ENCODE measurements at regions not wholly inside any gene's neighbourhood (a gene's known extent, or its start where the extent isn't known, plus 50 kb on each side); places are given as distances from the start of the nearest gene placed in this dataset.
"Not testable (repeated sequence)": the region's sequence is repeated elsewhere in the genome, so short reads cannot be mapped to it uniquely, and the experiment has no call there.

- H3K27ac ChIP-seq (ENCODE audit: poor library complexity, severe bottlenecking), result no peak overlapping the region
- H3K4me1 ChIP-seq (ENCODE audit: insufficient read depth, poor library complexity, severe bottlenecking), result no peaks in the 10 kb centered on the region
- TF ChIP-seq CTCF (IDR thresholded peaks at IDR 0.05; ENCODE audit: poor library complexity, severe bottlenecking), result no peak
- no peaks in the 10 kb centered on the region for H3K9me3 ChIP-seq (ENCODE audit: severe bottlenecking)
- DNase-seq (ENCODE audit: low spot score), result no peak
- no peaks in the 10 kb centered on the region for H3K36me3 ChIP-seq (ENCODE audit: low read depth)
- no peaks in the 10 kb centered on the region for H3K27me3 ChIP-seq (ENCODE audit: insufficient read depth, poor library complexity, severe bottlenecking)
- H3K4me3 ChIP-seq (ENCODE audit: severe bottlenecking), result no peak overlapping the region
- no peak for ATAC-seq (ENCODE audit: low read depth)
Observed at GRCh38 chr15:36185845-36186244, 393.6 kb upstream of the CDIN1 start.

GRCh38 chr15:36186376-36186775 is 393.1 kb upstream of the CDIN1 start:
- Histone ChIP-seq H3K36me3 (ENCODE audit: low read depth) (no peaks in the 10 kb centered on the region), H3K27me3 (ENCODE audit: insufficient read depth, poor library complexity, severe bottlenecking) (no peaks in the 10 kb centered on the region), H3K4me3 (ENCODE audit: severe bottlenecking) (no peak overlapping the region), H3K9me3 (ENCODE audit: severe bottlenecking) (no peaks in the 10 kb centered on the region), H3K4me1 (ENCODE audit: insufficient read depth, poor library complexity, severe bottlenecking) (no peaks in the 10 kb centered on the region), H3K27ac (ENCODE audit: poor library complexity, severe bottlenecking) (no peak overlapping the region)
- ATAC-seq (ENCODE audit: low read depth) (no peak), DNase-seq (ENCODE audit: low spot score) (no peak)
- TF ChIP-seq CTCF (IDR thresholded peaks at IDR 0.05; ENCODE audit: poor library complexity, severe bottlenecking), result no peak

- Histone ChIP-seq H3K36me3 (ENCODE audit: low read depth) (no peaks in the 10 kb centered on the region), H3K4me1 (ENCODE audit: insufficient read depth, poor library complexity, severe bottlenecking) (no peaks in the 10 kb centered on the region), H3K9me3 (ENCODE audit: severe bottlenecking) (peaks cover 2% of the 10 kb centered on the region), H3K4me3 (ENCODE audit: severe bottlenecking) (no peak overlapping the region), H3K27me3 (ENCODE audit: insufficient read depth, poor library complexity, severe bottlenecking) (peaks cover 5% of the 10 kb centered on the region), H3K27ac (ENCODE audit: poor library complexity, severe bottlenecking) (no peak overlapping the region)
- ATAC-seq (ENCODE audit: low read depth) (no peak), DNase-seq (ENCODE audit: low spot score) (no peak)
- TF ChIP-seq CTCF (IDR thresholded peaks at IDR 0.05; ENCODE audit: poor library complexity, severe bottlenecking), result no peak
Observed at GRCh38 chr15:36191459-36191858, 388.0 kb upstream of the CDIN1 start.

- H3K27ac ChIP-seq (ENCODE audit: poor library complexity, severe bottlenecking); H3K4me3 ChIP-seq (ENCODE audit: severe bottlenecking); DNase-seq (ENCODE audit: low spot score); H3K4me1 ChIP-seq (ENCODE audit: insufficient read depth, poor library complexity, severe bottlenecking); ATAC-seq (ENCODE audit: low read depth); H3K9me3 ChIP-seq (ENCODE audit: severe bottlenecking); H3K36me3 ChIP-seq (ENCODE audit: low read depth); H3K27me3 ChIP-seq (ENCODE audit: insufficient read depth, poor library complexity, severe bottlenecking): not testable (repeated sequence)
Observed at GRCh38 chr15:36195361-36196007, 383.9 kb upstream of the CDIN1 start.

GRCh38 chr15:36208868-36209582 is 370.4 kb upstream of the CDIN1 start:
- peak; percentile 34 for TF ChIP-seq CTCF (IDR thresholded peaks at IDR 0.05; ENCODE audit: poor library complexity, severe bottlenecking)
- ATAC-seq (ENCODE audit: low read depth) (no peak), DNase-seq (ENCODE audit: low spot score) (no peak)
- Histone ChIP-seq H3K9me3 (ENCODE audit: severe bottlenecking) (no peaks in the 10 kb centered on the region), H3K27ac (ENCODE audit: poor library complexity, severe bottlenecking) (no peak overlapping the region), H3K27me3 (ENCODE audit: insufficient read depth, poor library complexity, severe bottlenecking) (no peaks in the 10 kb centered on the region), H3K36me3 (ENCODE audit: low read depth) (no peaks in the 10 kb centered on the region), H3K4me1 (ENCODE audit: insufficient read depth, poor library complexity, severe bottlenecking) (no peaks in the 10 kb centered on the region), H3K4me3 (ENCODE audit: severe bottlenecking) (no peak overlapping the region)
